Upper lobe of left lung (tissue), 4 donors: ENCODE measurements at regions not wholly inside any gene's neighbourhood (a gene's known extent, or its start where the extent isn't known, plus 50 kb on each side); places are given as distances from the start of the nearest gene placed in this dataset.

ENCODE experiments used
- POLR2A ChIP-seq, 4 donors: fragments of 450-650 bp; IDR thresholded peaks; one replicate each; pipeline ENCODE4 v1.5.1; 2016 to 2017; ENCODE audit warnings: antibody characterized with exemption in 4 of 4, mild to moderate bottlenecking in 2 of 4
- POLR2AphosphoS5 ChIP-seq, 2 donors: sonication (generic); formaldehyde crosslinking; IDR thresholded peaks; one replicate each; pipeline ENCODE4 v1.5.1; 2017; ENCODE audit warnings: antibody characterized with exemption in 2 of 2
- TF ChIP-seq, protein P1 (sequence below), 6 experiments: fragments of 450-650 bp in 4 of 6; fragments of 200-600 bp in 2 of 6; sonication (generic) in 2 of 6; IDR thresholded peaks; one replicate each; pipeline ENCODE4 v1.5.1; 2016 to 2019; ENCODE audit warnings: antibody characterized with exemption in 6 of 6

DNA sequence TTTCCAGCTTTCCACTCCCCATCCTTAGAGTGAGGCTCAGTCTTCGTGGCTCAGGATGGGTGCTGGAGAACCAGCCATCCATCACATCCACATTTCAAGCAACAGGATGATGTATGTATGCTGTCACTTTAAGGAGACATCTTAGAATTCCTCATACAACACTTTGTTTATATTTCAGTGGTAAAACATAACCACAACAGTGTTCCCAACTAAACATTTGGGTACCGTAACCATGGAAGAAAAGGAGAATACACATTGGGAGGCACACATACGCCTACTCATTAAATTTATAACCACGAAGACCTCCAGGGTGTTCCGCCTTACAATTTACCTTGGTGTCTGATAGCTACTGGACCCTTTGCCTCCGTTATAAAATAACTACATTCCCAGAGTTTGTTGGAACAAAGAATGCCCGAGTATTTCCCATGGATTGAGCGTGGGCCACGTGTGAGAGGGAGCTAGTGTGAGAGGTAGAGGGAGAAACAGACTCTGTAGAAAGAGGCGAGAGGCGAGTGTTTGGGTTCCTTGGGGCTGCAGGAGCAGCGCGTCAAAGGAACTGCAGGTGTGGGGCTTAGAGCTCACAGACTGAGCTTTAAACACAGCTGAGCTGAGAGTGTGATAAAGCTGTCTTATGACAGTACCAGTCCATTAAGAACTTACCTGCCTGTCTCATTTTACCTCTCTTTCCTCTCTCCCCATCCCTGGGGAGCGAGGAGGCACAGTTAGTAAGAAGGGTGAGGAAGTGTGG lies 111.5 kb upstream of the USP24 start:
- TF ChIP-seq, protein P1, sequence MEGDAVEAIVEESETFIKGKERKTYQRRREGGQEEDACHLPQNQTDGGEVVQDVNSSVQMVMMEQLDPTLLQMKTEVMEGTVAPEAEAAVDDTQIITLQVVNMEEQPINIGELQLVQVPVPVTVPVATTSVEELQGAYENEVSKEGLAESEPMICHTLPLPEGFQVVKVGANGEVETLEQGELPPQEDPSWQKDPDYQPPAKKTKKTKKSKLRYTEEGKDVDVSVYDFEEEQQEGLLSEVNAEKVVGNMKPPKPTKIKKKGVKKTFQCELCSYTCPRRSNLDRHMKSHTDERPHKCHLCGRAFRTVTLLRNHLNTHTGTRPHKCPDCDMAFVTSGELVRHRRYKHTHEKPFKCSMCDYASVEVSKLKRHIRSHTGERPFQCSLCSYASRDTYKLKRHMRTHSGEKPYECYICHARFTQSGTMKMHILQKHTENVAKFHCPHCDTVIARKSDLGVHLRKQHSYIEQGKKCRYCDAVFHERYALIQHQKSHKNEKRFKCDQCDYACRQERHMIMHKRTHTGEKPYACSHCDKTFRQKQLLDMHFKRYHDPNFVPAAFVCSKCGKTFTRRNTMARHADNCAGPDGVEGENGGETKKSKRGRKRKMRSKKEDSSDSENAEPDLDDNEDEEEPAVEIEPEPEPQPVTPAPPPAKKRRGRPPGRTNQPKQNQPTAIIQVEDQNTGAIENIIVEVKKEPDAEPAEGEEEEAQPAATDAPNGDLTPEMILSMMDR (IDR thresholded peaks at IDR 0.05) = no peak
- TF ChIP-seq POLR2AphosphoS5 (IDR thresholded peaks at IDR 0.05) (no peak), POLR2A (IDR thresholded peaks at IDR 0.05) (no peak)
